ENCODE measurements at regions not wholly inside any gene's neighbourhood (a gene's known extent, or its start where the extent isn't known, plus 50 kb on each side); places are given as distances from the start of the nearest gene placed in this dataset.

GRCh38 chr3:933326-933725 is 159.5 kb upstream of the CNTN6 start:
- no peak for DNase-seq (ENCODE audit: low read depth)

DNA sequence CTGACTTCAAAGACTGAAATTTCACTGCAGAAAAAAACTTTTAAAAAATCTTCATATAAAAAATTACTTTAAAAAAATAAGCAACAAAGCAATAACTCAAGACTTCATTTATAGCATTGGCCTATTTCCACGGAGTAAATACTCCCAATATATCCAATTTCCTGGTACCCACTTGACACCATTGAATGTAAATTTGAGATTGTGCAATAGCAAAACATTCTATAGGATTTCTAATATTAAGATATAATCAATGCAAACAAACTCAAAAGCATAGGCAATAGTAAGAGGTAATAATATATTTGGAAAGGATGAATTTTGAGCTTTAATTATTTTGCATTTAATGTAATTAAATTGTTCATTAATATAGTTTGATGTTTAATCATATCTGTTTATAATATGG is 148.0 kb upstream of the CNTN6 start:
- DNase-seq (ENCODE audit: low read depth): no peak

- no peak for DNase-seq (ENCODE audit: low read depth)
These were observed 147.1 kb upstream of the CNTN6 start for GRCh38 chr3:945738-946137.

- no peak for DNase-seq (ENCODE audit: low read depth)
These were observed 139.9 kb upstream of the CNTN6 start for GRCh38 chr3:952906-953305.

- no peak for DNase-seq (ENCODE audit: low read depth)
These were observed 129.6 kb upstream of the CNTN6 start for GRCh38 chr3:963255-963654.

DNA sequence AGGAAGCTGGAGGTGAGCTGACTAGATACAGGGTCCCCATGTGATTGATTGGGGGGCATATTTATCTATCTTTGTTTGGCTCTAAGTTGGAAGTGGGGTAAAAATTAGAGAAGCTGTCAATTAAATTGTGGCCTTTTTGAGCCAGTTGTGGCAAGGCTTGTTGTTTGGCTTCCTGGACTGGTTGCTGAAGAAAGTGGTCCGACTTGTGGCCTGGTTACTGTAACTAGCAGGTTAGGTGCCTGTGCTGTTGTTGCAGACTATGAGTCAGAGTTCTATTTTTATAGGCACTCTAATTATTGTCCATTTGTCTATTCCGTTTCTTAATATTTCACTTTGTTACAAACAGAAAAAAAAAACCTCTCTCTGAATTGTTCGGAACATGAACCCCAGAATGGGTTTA is 129.1 kb upstream of the CNTN6 start:
- DNase-seq (ENCODE audit: low read depth): no peak

GRCh38 chr3:965826-966225 is 127.0 kb upstream of the CNTN6 start:
- no peak for DNase-seq (ENCODE audit: low read depth)

DNA sequence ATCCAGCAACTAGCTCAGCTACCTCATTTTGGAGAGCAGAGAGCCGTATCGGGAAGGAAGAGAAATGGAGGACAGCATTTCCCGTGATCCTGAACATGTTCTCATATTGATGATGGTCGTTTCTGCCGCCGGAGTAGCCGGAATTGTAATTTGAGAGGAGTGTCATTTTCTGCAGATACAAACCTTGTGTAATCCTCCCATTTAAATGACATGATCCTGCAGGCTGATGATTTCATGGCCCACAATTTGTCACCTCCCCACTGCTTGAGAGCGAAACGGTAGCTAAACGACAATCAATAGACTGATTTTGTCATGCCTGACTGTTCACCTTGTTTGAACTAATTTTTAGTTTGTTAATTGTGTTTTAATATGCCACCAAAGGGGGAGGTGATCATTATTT is 126.5 kb upstream of the CNTN6 start:
- no peak for DNase-seq (ENCODE audit: low read depth)

- DNase-seq (ENCODE audit: low read depth): no peak
These were observed 119.5 kb upstream of the CNTN6 start for GRCh38 chr3:973340-973739.

DNA sequence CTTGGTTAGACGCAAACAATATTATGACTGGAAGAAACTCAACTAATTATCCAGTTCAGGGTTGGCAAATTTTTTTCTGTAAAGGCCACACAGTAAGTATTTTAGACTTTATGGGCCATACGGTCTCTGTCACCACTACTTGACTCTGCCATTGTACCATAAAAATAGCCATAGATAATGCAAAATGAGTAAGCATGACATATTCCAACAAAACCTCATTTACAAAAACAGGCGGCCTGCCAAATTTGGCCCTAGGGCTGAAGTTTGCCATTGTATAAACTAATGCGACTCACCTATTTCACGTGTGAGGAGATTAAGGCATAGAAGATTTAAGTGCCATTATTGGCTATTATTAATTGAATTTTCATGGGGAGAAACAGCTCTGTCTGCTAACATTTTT is 116.8 kb upstream of the CNTN6 start:
- no peak for DNase-seq (ENCODE audit: low read depth)

- no peak for DNase-seq (ENCODE audit: low read depth)
These were observed 111.7 kb upstream of the CNTN6 start for GRCh38 chr3:981156-981555.

DNA sequence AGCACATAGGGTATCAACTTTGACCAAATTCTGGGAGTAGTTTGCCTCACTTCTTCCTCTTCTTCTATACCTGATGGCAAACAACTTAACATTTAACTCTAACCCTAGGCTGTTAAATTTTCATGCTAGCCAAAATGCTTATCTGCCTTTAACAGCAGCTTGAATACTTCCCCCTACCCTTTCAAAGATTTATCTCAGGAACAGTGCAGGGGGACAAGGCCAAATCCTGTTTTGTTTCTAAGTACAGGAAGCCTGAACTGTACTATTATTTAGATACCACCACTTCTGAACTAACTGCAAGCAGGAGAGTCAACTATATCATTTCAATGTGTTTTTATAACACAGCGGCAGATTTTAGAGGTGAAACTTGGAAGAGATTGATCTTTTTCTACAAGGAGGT is 104.0 kb upstream of the CNTN6 start:
- no peak for DNase-seq (ENCODE audit: low read depth)

DNA sequence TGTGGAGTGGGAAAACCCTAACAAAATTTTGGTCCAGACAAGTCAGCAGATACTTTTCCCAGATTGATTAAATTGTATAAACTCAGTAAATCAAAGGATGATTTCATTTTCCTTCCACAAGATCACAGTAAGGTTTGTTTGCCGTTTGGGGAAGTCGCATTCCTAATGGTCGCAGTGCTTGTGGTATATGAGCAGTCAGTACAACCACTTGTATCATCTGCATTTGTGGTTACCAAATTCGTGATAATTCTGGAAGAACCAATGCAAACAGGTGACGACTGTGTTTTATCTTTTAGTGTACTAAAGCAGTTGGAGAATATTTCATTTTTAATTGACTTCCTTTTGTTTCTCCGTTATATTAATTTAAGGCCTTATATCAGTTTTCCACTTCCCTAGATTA is 100.0 kb upstream of the CNTN6 start:
- no peak for DNase-seq (ENCODE audit: low read depth)

DNA sequence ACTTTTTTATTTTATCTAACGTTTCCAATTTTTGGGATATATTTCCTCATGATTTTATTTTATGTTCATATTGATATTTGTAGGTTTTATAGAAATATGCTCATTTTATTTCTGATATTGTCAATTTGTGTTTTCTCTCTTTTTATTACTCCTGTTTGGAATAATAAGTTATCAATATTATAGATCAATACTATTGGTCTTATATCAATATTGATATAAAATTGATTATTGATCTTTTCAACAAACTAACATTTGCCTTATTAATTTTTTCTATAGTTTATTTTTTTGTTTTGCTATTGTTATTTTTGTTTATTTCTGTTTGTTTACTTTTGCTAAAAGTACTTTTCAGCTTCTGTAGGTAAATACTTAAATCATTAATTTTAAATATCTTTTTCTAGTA is 90.8 kb upstream of the CNTN6 start:
- no peak for DNase-seq (ENCODE audit: low read depth)

- no peak for DNase-seq (ENCODE audit: low read depth)
These were observed 85.0 kb upstream of the CNTN6 start for GRCh38 chr3:1007866-1008265.

DNA sequence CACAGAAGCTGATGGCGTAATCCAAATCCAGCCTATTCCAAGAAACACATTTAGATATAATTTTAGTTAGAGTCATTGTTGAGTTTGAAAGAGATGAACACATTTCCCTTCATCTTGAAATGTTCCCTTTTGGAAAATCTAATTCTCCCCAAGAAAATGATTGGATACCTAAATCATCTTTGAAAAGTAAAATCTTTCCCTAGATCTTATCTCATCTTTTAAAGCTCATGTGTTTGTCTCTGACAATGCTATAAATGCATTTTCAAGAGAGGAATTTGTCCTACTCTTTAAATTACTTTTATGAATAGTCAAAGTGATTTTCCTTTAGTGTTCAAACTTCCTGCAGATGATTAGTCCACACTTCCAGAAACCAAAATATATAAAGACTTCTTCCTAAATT is 82.6 kb upstream of the CNTN6 start:
- no peak for DNase-seq (ENCODE audit: low read depth)

DNA sequence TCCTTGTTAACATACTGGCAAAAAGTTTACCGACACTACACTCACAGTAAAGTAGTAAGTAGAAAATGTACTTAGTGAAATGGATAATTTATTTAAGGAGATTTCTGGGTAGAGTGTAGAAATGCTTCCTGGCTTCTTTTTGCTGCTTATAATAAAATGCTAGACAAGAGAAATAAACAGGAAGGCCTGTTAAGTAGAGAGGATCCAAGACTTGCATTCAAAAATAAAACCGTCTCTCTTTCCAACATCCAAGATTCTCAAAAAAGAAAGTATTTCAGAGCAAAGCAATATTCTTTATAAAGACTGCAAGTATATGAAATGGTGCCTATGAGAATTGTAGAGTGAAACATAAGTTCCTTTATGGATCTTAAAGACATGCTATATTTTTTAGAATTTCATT is 77.0 kb upstream of the CNTN6 start:
- no peak for DNase-seq (ENCODE audit: low read depth)

DNA sequence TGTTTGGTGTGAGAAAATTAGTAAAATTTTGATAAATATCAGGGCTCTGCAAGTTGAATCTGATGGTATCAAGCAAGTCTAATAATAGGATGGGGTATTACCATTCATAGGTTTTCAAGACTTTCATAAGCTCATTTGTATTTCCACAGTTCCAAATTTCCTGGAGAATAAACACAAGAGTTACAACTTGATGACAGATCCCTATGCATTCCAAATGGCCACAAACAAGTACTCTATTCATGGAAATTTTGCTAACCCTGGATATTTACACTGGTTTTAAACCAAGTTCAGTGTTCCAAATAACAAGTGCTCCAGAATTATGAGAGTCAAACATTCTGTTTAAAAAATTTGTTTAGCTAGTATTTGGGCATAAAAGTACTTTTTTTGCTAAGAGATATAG is 75.0 kb upstream of the CNTN6 start:
- no peak for DNase-seq (ENCODE audit: low read depth)

DNA sequence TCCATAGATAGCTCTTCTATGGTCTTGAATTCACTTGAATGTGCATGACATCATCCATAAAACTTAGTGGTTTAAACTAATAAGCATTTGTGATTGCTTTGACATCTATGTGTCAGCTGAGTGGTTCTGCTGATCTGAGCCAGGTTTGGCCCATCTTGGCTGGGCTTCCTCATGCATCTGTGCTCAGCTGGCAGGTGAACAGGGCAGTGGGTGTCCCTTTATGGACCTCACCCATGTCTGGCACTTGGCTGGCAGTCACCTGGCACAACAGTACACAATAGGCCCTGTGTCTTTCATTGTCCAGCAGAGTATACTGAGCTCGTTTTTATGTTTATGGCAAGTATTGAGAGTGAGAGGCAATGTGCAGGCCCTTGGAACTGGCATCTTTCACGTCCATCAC is 73.7 kb upstream of the CNTN6 start:
- DNase-seq (ENCODE audit: low read depth): no peak

- no peak for DNase-seq (ENCODE audit: low read depth)
These were observed 66.4 kb upstream of the CNTN6 start for GRCh38 chr3:1026395-1026794.

- DNase-seq (ENCODE audit: low read depth): no peak
These were observed 56.5 kb upstream of the CNTN6 start for GRCh38 chr3:1036207-1036826.

GRCh38 chr3:1037631-1038030 is 55.2 kb upstream of the CNTN6 start:
- no peak for DNase-seq (ENCODE audit: low read depth)

All from EH (cell line).